ENCODE measurements at regions not wholly inside any gene's neighbourhood (a gene's known extent, or its start where the extent isn't known, plus 50 kb on each side); places are given as distances from the start of the nearest gene placed in this dataset.

- TF ChIP-seq GABPA (IDR thresholded peaks at IDR 0.05 in 1 of 2, conservative IDR thresholded peaks at IDR 0.05 in 1 of 2) (no peak), CTCF (IDR thresholded peaks at IDR 0.05; ENCODE audit: low read depth, low read length, missing input control) (no peak), RAD21 (IDR thresholded peaks at IDR 0.05) (no peak), HNF4A (conservative IDR thresholded peaks at IDR 0.05) (no peak), JUND (IDR thresholded peaks at IDR 0.05) (no peak), TAF1 (conservative IDR thresholded peaks at IDR 0.05) (no peak), YY1 (IDR thresholded peaks at IDR 0.05) (no peak), REST (IDR thresholded peaks at IDR 0.05) (no peak)
Observed at GRCh38 chr7:29734246-29734731, 72.0 kb upstream of the WIPF3 start.
